RWPE1 (cell line): ENCODE measurements at regions not wholly inside any gene's neighbourhood (a gene's known extent, or its start where the extent isn't known, plus 50 kb on each side); places are given as distances from the start of the nearest gene placed in this dataset.
"Not testable (repeated sequence)": the region's sequence is repeated elsewhere in the genome, so short reads cannot be mapped to it uniquely, and the experiment has no call there.

Experiments
- CTCF ChIA-PET: fragments of 350-600 bp; sonication (Branson Sonifier 250); formaldehyde crosslinking; extraction: SDS; loops from one replicate; lab custom pipeline; 2021; lab: Yijun Ruan, JAX
- POLR2A ChIA-PET: fragments of 400-600 bp; formaldehyde crosslinking; extraction: SDS; loops from one replicate; lab custom pipeline; 2020; ENCODE audit warnings: antibody characterized with exemption; ENCODE audit not compliant: low non-redundant PET; lab: Yijun Ruan, JAX
- DNase-seq: peaks from one replicate; pipeline ENCODE4 v3.0.0; 2012; ENCODE audit warnings: low spot score
- H3K27ac ChIP-seq: fragments of 450-650 bp; 2 replicates; pipeline ENCODE4 v1.5.1; 2017
- CTCF ChIP-seq: fragments of 450-650 bp; conservative IDR thresholded peaks from 2 replicates; pipeline ENCODE4 v1.5.1; 2017; ENCODE audit warnings: low read depth, mild to moderate bottlenecking

DNA sequence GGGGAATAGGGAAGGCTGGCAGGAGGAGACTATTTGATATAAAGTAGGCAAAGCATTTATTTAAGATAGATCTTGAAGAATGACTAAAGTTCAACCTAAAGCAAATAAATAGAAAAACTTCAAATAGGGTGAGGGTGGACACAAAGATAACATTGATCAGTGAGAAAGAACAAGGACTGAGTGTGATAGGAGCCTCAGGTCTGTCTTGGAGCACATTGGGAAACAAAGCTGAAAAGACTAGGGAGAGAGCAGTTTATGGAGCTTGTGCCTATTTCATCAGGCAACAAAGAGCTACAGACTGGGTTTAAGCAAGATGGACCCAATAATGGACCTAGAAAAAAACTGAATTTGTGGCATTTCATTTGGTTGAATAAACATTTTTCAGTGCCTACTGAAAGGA, 425.6 kb downstream of the SMARCA1 start:
- no peak overlapping the region for H3K27ac ChIP-seq
- ChIA-PET POLR2A (no interaction called here), CTCF (no interaction called here)
- TF ChIP-seq CTCF = no peak
- no peak for DNase-seq

DNA sequence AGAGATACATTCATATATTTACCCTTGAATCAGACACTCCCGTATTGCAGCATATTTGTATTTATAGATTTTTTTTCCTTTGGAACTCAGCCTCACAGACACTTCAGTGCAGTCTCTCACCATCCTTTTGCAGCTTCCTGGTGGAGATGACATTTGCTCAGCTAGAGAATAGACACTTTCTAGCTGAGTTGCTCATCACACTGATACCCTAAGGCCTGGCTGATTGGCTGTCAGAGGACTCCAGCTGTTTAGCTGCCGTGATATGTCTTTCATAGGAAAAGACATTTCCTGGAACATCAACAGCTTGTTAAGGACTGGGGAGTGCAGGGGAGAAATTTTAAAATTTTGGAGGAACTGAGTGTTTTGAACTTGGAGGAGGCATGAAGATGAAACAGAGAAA, 429.6 kb downstream of the SMARCA1 start:
- no peak for DNase-seq
- ChIA-PET POLR2A (no interaction called here), CTCF (no interaction called here)
- H3K27ac ChIP-seq = no peak overlapping the region
- TF ChIP-seq CTCF = no peak

GRCh38 chrX:129092757-129093156, 430.5 kb downstream of the SMARCA1 start:
- H3K27ac ChIP-seq = no peak overlapping the region
- TF ChIP-seq CTCF = no peak
- POLR2A ChIA-PET = no interaction called here
- no peak for DNase-seq
- CTCF ChIA-PET = no interaction called here

GRCh38 chrX:129092242-129092641, 431.0 kb downstream of the SMARCA1 start:
- ChIA-PET POLR2A (no interaction called here), CTCF (no interaction called here)
- TF ChIP-seq CTCF = no peak
- DNase-seq = no peak
- no peak overlapping the region for H3K27ac ChIP-seq

- CTCF ChIA-PET = no interaction called here
- POLR2A ChIA-PET = no interaction called here
Measured at GRCh38 chrX:129091097-129091496, 432.2 kb downstream of the SMARCA1 start.

GRCh38 chrX:129086802-129087201, 436.5 kb downstream of the SMARCA1 start:
- no peak overlapping the region for H3K27ac ChIP-seq
- ChIA-PET CTCF (no interaction called here), POLR2A (no interaction called here)
- no peak for TF ChIP-seq CTCF
- no peak for DNase-seq

More at GRCh38 chrX:129091097-129091496, 432.2 kb downstream of the SMARCA1 start:
- H3K27ac ChIP-seq = no peak overlapping the region
- DNase-seq = no peak
- no peak for TF ChIP-seq CTCF

- H3K27ac ChIP-seq, CTCF ChIA-PET, DNase-seq, POLR2A ChIA-PET: not testable (repeated sequence)
Measured at GRCh38 chrX:129084291-129084690, 439.0 kb downstream of the SMARCA1 start.
